Vagina (tissue), 2 donors: ENCODE measurements at regions not wholly inside any gene's neighbourhood (a gene's known extent, or its start where the extent isn't known, plus 50 kb on each side); places are given as distances from the start of the nearest gene placed in this dataset.

Experiments used
- DNase-seq, 2 donors: peaks; one replicate each; pipeline ENCODE4 v3.0.0-alpha.2; 2017; ENCODE audit errors: extremely low spot score in 2 of 2
- H3K27ac ChIP-seq: fragments of 200-600 bp; sonication (generic); one replicate; pipeline ENCODE4 v1.5.1; 2019
- H3K27me3 ChIP-seq: fragments of 200-600 bp; sonication (generic); one replicate; pipeline ENCODE4 v1.5.1; 2019
- H3K36me3 ChIP-seq, 2 donors: fragments of 200-600 bp; sonication (generic); one replicate each; pipeline ENCODE4 v1.5.1; 2017 to 2019
- H3K4me1 ChIP-seq: fragments of 200-600 bp; sonication (generic); one replicate; pipeline ENCODE4 v1.5.1; 2019
- H3K4me3 ChIP-seq, 2 donors: fragments of 200-600 bp; sonication (generic); 1 replicate in 1 of 2; 2 replicates in 1 of 2; pipeline ENCODE4 v1.5.1; 2016 to 2019
- H3K9me3 ChIP-seq: fragments of 200-600 bp; sonication (generic); one replicate; pipeline ENCODE4 v1.5.1; 2019
- CTCF ChIP-seq, 3 experiments: fragments of 450-650 bp in 2 of 3; fragments of 200-600 bp in 1 of 3; sonication (generic) in 1 of 3; IDR thresholded peaks; one replicate each; pipeline ENCODE4 v1.5.1; 2017 to 2019; ENCODE audit warnings: antibody characterized with exemption in 3 of 3, mild to moderate bottlenecking in 2 of 3, moderate library complexity in 2 of 3
- POLR2A ChIP-seq, 2 donors: fragments of 450-650 bp; IDR thresholded peaks; one replicate each; pipeline ENCODE4 v1.6.1; 2017; ENCODE audit warnings: antibody characterized with exemption in 2 of 2, mild to moderate bottlenecking in 2 of 2, moderate library complexity in 2 of 2
- POLR2AphosphoS5 ChIP-seq, 2 donors: sonication (generic); formaldehyde crosslinking; IDR thresholded peaks; one replicate each; pipeline ENCODE4 v1.9.0; 2017; ENCODE audit warnings: antibody characterized with exemption in 2 of 2, mild to moderate bottlenecking in 2 of 2, low read depth in 1 of 2; ENCODE audit not compliant: insufficient read depth in 1 of 2
- intact Hi-C: fragments of 100-400 bp; cut with DNase I; formaldehyde crosslinking; loops from one replicate; pipeline ENCODE4 v1.15.1; 2023

- Histone ChIP-seq H3K27ac (no peak overlapping the region), H3K27me3 (no peaks in the 10 kb centered on the region), H3K36me3 (no peaks in the 10 kb centered on the region), H3K4me3 (no peak overlapping the region), H3K4me1 (no peaks in the 10 kb centered on the region), H3K9me3 (peaks cover 3% of the 10 kb centered on the region)
- TF ChIP-seq POLR2AphosphoS5 (IDR thresholded peaks at IDR 0.05; ENCODE audit: insufficient read depth in 1 of 2, low read depth in 1 of 2) (no peak), POLR2A (IDR thresholded peaks at IDR 0.05) (no peak), CTCF (IDR thresholded peaks at IDR 0.05) (no peak)
- intact Hi-C loops, result no loop called here
- DNase-seq, result no peak
These were observed 836.6 kb downstream of the SLC6A15 start for GRCh38 chr12:84075991-84076390.

- Histone ChIP-seq H3K36me3 (no peaks in the 10 kb centered on the region), H3K27ac (no peak overlapping the region), H3K4me1 (no peaks in the 10 kb centered on the region), H3K4me3 (no peak overlapping the region), H3K27me3 (no peaks in the 10 kb centered on the region), H3K9me3 (peaks cover 2% of the 10 kb centered on the region)
- intact Hi-C loops, result no loop called here
- no peak for TF ChIP-seq CTCF (IDR thresholded peaks at IDR 0.05)
- TF ChIP-seq POLR2A (IDR thresholded peaks at IDR 0.05), result no peak
- no peak for TF ChIP-seq POLR2AphosphoS5 (IDR thresholded peaks at IDR 0.05; ENCODE audit: insufficient read depth in 1 of 2, low read depth in 1 of 2)
- DNase-seq, result no peak
These were observed 839.2 kb downstream of the SLC6A15 start for GRCh38 chr12:84073401-84073800.

- no peaks in the 10 kb centered on the region for H3K9me3 ChIP-seq
- no peaks in the 10 kb centered on the region for H3K4me1 ChIP-seq
- TF ChIP-seq POLR2A (IDR thresholded peaks at IDR 0.05) (no peak), POLR2AphosphoS5 (IDR thresholded peaks at IDR 0.05; ENCODE audit: insufficient read depth in 1 of 2, low read depth in 1 of 2) (no peak), CTCF (IDR thresholded peaks at IDR 0.05) (no peak)
- H3K27ac ChIP-seq, result no peak overlapping the region
- no peaks in the 10 kb centered on the region for H3K36me3 ChIP-seq
- intact Hi-C loops, result no loop called here
- H3K27me3 ChIP-seq, result no peaks in the 10 kb centered on the region
- no peak overlapping the region for H3K4me3 ChIP-seq
- no peak for DNase-seq
These were observed 839.6 kb downstream of the SLC6A15 start for GRCh38 chr12:84072961-84073360.

- H3K4me3 ChIP-seq, result no peak overlapping the region
- TF ChIP-seq POLR2A (IDR thresholded peaks at IDR 0.05) (no peak), POLR2AphosphoS5 (IDR thresholded peaks at IDR 0.05; ENCODE audit: insufficient read depth in 1 of 2, low read depth in 1 of 2) (no peak), CTCF (IDR thresholded peaks at IDR 0.05) (no peak)
- peak in 1 of 2 donors; percentile 90 for DNase-seq
- intact Hi-C loops, result no loop called here
- H3K27ac ChIP-seq, result no peak overlapping the region
- no peaks in the 10 kb centered on the region for H3K9me3 ChIP-seq
- H3K27me3 ChIP-seq, result no peaks in the 10 kb centered on the region
- no peaks in the 10 kb centered on the region for H3K4me1 ChIP-seq
- H3K36me3 ChIP-seq, result no peaks in the 10 kb centered on the region
These were observed 842.3 kb downstream of the SLC6A15 start for GRCh38 chr12:84070292-84070691.

GRCh38 chr12:84069699-84070098, 842.9 kb downstream of the SLC6A15 start:
- no peak overlapping the region for H3K27ac ChIP-seq
- no peak for TF ChIP-seq POLR2A (IDR thresholded peaks at IDR 0.05)
- no peak for TF ChIP-seq POLR2AphosphoS5 (IDR thresholded peaks at IDR 0.05; ENCODE audit: insufficient read depth in 1 of 2, low read depth in 1 of 2)
- no peak for TF ChIP-seq CTCF (IDR thresholded peaks at IDR 0.05)
- H3K36me3 ChIP-seq, result no peaks in the 10 kb centered on the region
- H3K27me3 ChIP-seq, result no peaks in the 10 kb centered on the region
- DNase-seq, result no peak
- no peaks in the 10 kb centered on the region for H3K4me1 ChIP-seq
- H3K4me3 ChIP-seq, result no peak overlapping the region
- H3K9me3 ChIP-seq, result no peaks in the 10 kb centered on the region
- intact Hi-C loops, result no loop called here
